ENCODE measurements at regions not wholly inside any gene's neighbourhood (a gene's known extent, or its start where the extent isn't known, plus 50 kb on each side); places are given as distances from the start of the nearest gene placed in this dataset.

DNA sequence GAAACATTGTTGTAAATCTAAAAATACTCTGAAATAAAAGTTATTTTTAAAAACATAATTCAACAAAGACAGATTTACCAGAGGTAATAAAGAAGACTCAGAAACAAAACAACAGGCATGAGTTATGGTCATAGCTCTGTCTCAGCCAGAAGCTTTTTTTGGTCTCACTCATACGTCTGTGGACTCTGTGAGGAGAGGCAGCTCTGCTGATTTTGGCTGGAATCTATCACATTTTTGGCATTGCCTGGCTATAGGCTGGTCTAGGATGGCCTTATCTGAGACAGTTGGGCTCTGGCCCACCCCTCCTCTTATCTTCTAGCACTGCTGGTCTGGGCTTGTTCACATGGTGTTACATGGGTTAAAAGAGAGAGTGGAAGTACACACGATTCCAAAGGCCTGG lies 514.0 kb upstream of the BTBD3 start:
- H4K20me1 ChIP-seq (ENCODE audit: insufficient read depth, low read length, poor library complexity, severe bottlenecking) = no peaks in the 10 kb centered on the region
- H3K36me3 ChIP-seq (ENCODE audit: insufficient read depth, low read length) = no peaks in the 10 kb centered on the region
- H3K9ac ChIP-seq (ENCODE audit: low read depth, low read length, poor library complexity, severe bottlenecking) = no peak overlapping the region
- H3F3A ChIP-seq (ENCODE audit: low read depth) = no peaks in the 10 kb centered on the region; the same call in 1 of the 2 replicates
- TF ChIP-seq, protein P1, sequence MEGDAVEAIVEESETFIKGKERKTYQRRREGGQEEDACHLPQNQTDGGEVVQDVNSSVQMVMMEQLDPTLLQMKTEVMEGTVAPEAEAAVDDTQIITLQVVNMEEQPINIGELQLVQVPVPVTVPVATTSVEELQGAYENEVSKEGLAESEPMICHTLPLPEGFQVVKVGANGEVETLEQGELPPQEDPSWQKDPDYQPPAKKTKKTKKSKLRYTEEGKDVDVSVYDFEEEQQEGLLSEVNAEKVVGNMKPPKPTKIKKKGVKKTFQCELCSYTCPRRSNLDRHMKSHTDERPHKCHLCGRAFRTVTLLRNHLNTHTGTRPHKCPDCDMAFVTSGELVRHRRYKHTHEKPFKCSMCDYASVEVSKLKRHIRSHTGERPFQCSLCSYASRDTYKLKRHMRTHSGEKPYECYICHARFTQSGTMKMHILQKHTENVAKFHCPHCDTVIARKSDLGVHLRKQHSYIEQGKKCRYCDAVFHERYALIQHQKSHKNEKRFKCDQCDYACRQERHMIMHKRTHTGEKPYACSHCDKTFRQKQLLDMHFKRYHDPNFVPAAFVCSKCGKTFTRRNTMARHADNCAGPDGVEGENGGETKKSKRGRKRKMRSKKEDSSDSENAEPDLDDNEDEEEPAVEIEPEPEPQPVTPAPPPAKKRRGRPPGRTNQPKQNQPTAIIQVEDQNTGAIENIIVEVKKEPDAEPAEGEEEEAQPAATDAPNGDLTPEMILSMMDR (conservative IDR thresholded peaks at IDR 0.05; ENCODE audit: low read length) = no peak
- no peak for TF ChIP-seq EZH2phosphoT487 (IDR thresholded peaks at IDR 0.05; ENCODE audit: borderline replicate concordance)
- no peaks in the 10 kb centered on the region for H3K79me2 ChIP-seq (ENCODE audit: insufficient read depth, low read length)
- no peak overlapping the region for H3K4me3 ChIP-seq (ENCODE audit: low read length, poor library complexity, severe bottlenecking)
- H3K9me3 ChIP-seq (ENCODE audit: insufficient read depth, low read depth, low read length) = no peaks in the 10 kb centered on the region
- no peak overlapping the region for H3K4me2 ChIP-seq (ENCODE audit: low read depth, low read length, poor library complexity, severe bottlenecking)
- H2AFZ ChIP-seq (ENCODE audit: low read length) = no peak overlapping the region
- H3K27me3 ChIP-seq (ENCODE audit: insufficient read depth, low read length, poor library complexity, severe bottlenecking) = no peaks in the 10 kb centered on the region
- H3K4me1 ChIP-seq (ENCODE audit: insufficient read depth, low read length, poor library complexity, severe bottlenecking) = no peaks in the 10 kb centered on the region
- no peaks in the 10 kb centered on the region for H3K9me2 ChIP-seq (replicated peaks; ENCODE audit: low read depth, low read length)

- Histone ChIP-seq H3K4me3 (ENCODE audit: low read length, poor library complexity, severe bottlenecking) (no peak overlapping the region), H2AFZ (ENCODE audit: low read length) (no peak overlapping the region)
Measured at GRCh38 chr20:11406877-11407276, 510.8 kb upstream of the BTBD3 start.

DNA sequence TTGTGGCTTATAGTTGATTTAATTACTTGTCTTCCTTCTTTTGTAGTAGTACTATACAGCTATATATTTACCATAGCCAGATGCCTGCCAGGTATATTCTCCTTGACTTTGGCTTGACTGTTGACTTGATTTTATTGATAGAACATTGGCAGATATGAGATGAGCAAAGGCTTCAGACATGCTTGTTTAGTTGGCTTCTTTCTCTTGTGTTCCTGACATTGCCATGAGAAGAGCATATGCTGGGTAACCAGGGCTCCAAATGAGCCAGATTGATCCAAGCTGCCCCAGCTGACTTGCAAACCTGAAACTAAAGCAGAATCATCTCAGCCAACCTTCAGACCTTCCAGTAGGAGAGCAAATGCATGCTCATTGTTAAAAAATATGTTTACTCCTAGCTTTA lies 508.1 kb upstream of the BTBD3 start:
- Histone ChIP-seq H4K20me1 (ENCODE audit: insufficient read depth, low read length, poor library complexity, severe bottlenecking) (no peaks in the 10 kb centered on the region), H3K9me2 (replicated peaks; ENCODE audit: low read depth, low read length) (no peaks in the 10 kb centered on the region), H3K4me2 (ENCODE audit: low read depth, low read length, poor library complexity, severe bottlenecking) (no peak overlapping the region), H3K4me3 (ENCODE audit: low read length, poor library complexity, severe bottlenecking) (no peak overlapping the region), H3K79me2 (ENCODE audit: insufficient read depth, low read length) (no peaks in the 10 kb centered on the region), H3F3A (ENCODE audit: low read depth) (no peaks in the 10 kb centered on the region), H3K4me1 (ENCODE audit: insufficient read depth, low read length, poor library complexity, severe bottlenecking) (no peaks in the 10 kb centered on the region), H2AFZ (ENCODE audit: low read length) (no peak overlapping the region), H3K27me3 (ENCODE audit: insufficient read depth, low read length, poor library complexity, severe bottlenecking) (no peaks in the 10 kb centered on the region), H3K9me3 (ENCODE audit: insufficient read depth, low read depth, low read length) (no peaks in the 10 kb centered on the region), H3K36me3 (ENCODE audit: insufficient read depth, low read length) (no peaks in the 10 kb centered on the region), H3K9ac (ENCODE audit: low read depth, low read length, poor library complexity, severe bottlenecking) (no peak overlapping the region)
- TF ChIP-seq, protein P1 (conservative IDR thresholded peaks at IDR 0.05; ENCODE audit: low read length) = no peak
- TF ChIP-seq EZH2phosphoT487 (IDR thresholded peaks at IDR 0.05; ENCODE audit: borderline replicate concordance) = no peak

More at GRCh38 chr20:11406877-11407276, 510.8 kb upstream of the BTBD3 start:
- Histone ChIP-seq H3K79me2 (ENCODE audit: insufficient read depth, low read length) (no peaks in the 10 kb centered on the region), H3K9me2 (replicated peaks; ENCODE audit: low read depth, low read length) (no peaks in the 10 kb centered on the region), H3K9me3 (ENCODE audit: insufficient read depth, low read depth, low read length) (no peaks in the 10 kb centered on the region), H4K20me1 (ENCODE audit: insufficient read depth, low read length, poor library complexity, severe bottlenecking) (no peaks in the 10 kb centered on the region), H3F3A (ENCODE audit: low read depth) (no peaks in the 10 kb centered on the region), H3K36me3 (ENCODE audit: insufficient read depth, low read length) (no peaks in the 10 kb centered on the region), H3K4me1 (ENCODE audit: insufficient read depth, low read length, poor library complexity, severe bottlenecking) (no peaks in the 10 kb centered on the region), H3K4me2 (ENCODE audit: low read depth, low read length, poor library complexity, severe bottlenecking) (no peak overlapping the region), H3K9ac (ENCODE audit: low read depth, low read length, poor library complexity, severe bottlenecking) (no peak overlapping the region), H3K27me3 (ENCODE audit: insufficient read depth, low read length, poor library complexity, severe bottlenecking) (no peaks in the 10 kb centered on the region)
- no peak for TF ChIP-seq EZH2phosphoT487 (IDR thresholded peaks at IDR 0.05; ENCODE audit: borderline replicate concordance)

DNA sequence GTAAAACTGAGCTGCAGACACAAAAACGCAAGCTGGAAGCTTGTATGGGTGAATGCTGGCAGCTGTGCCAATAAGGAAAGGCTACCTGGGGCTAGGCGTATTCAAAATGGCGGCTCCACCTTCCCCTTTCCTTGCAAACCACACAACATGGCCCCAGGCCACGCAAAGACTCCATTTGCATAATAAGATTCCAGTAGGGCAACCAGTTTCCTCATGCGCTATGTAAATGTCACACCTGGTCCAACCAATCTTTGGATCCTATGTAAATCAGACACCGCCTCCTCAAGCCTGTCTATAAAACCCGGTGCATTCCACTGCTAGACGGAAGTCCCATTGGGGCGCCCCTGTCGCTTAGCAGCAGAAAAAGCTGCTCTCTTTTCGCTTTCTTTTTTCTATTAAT lies 505.9 kb upstream of the BTBD3 start:
- H3K9me3 ChIP-seq (ENCODE audit: insufficient read depth, low read depth, low read length) = no peaks in the 10 kb centered on the region
- H4K20me1 ChIP-seq (ENCODE audit: insufficient read depth, low read length, poor library complexity, severe bottlenecking) = no peaks in the 10 kb centered on the region
- no peaks in the 10 kb centered on the region for H3K36me3 ChIP-seq (ENCODE audit: insufficient read depth, low read length)
- H3K4me1 ChIP-seq (ENCODE audit: insufficient read depth, low read length, poor library complexity, severe bottlenecking) = no peaks in the 10 kb centered on the region
- H3K4me3 ChIP-seq (ENCODE audit: low read length, poor library complexity, severe bottlenecking) = no peak overlapping the region
- H2AFZ ChIP-seq (ENCODE audit: low read length) = no peak overlapping the region
- H3K79me2 ChIP-seq (ENCODE audit: insufficient read depth, low read length) = no peaks in the 10 kb centered on the region
- no peak for TF ChIP-seq EZH2phosphoT487 (IDR thresholded peaks at IDR 0.05; ENCODE audit: borderline replicate concordance)
- TF ChIP-seq, protein P1 (conservative IDR thresholded peaks at IDR 0.05; ENCODE audit: low read length) = no peak
- H3F3A ChIP-seq (ENCODE audit: low read depth) = no peaks in the 10 kb centered on the region
- no peaks in the 10 kb centered on the region for H3K9me2 ChIP-seq (replicated peaks; ENCODE audit: low read depth, low read length)
- no peaks in the 10 kb centered on the region for H3K27me3 ChIP-seq (ENCODE audit: insufficient read depth, low read length, poor library complexity, severe bottlenecking)
- no peak overlapping the region for H3K9ac ChIP-seq (ENCODE audit: low read depth, low read length, poor library complexity, severe bottlenecking)
- no peak overlapping the region for H3K4me2 ChIP-seq (ENCODE audit: low read depth, low read length, poor library complexity, severe bottlenecking)
